ENCODE measurements at regions not wholly inside any gene's neighbourhood (a gene's known extent, or its start where the extent isn't known, plus 50 kb on each side); places are given as distances from the start of the nearest gene placed in this dataset.

GRCh38 chr21:17727361-17727760 lies 91.8 kb downstream of the C21orf91 start:
- DNase-seq (ENCODE audit: insufficient read length, low spot score) (no peak), FAIRE-seq (no peak)
- no peak for TF ChIP-seq CTCF (IDR thresholded peaks at IDR 0.05; ENCODE audit: insufficient read depth, missing control alignments)

GRCh38 chr21:17726047-17726829 lies 92.9 kb downstream of the C21orf91 start:
- DNase-seq (ENCODE audit: insufficient read length, low spot score) (no peak), FAIRE-seq (no peak)
- TF ChIP-seq CTCF (IDR thresholded peaks at IDR 0.05; ENCODE audit: insufficient read depth, missing control alignments), result peak; percentile 11

- no peak for TF ChIP-seq CTCF (IDR thresholded peaks at IDR 0.05; ENCODE audit: insufficient read depth, missing control alignments)
- DNase-seq (ENCODE audit: insufficient read length, low spot score) (no peak), FAIRE-seq (no peak)
Measured at GRCh38 chr21:17725339-17725738, 93.8 kb downstream of the C21orf91 start.

- DNase-seq (ENCODE audit: insufficient read length, low spot score) (no peak), FAIRE-seq (no peak)
- TF ChIP-seq CTCF (IDR thresholded peaks at IDR 0.05; ENCODE audit: insufficient read depth, missing control alignments), result no peak
Measured at GRCh38 chr21:17712887-17713286, 100.2 kb upstream of the BTG3 start.

- FAIRE-seq (no peak), DNase-seq (ENCODE audit: insufficient read length, low spot score) (no peak)
- TF ChIP-seq CTCF (IDR thresholded peaks at IDR 0.05; ENCODE audit: insufficient read depth, missing control alignments), result no peak
Measured at GRCh38 chr21:17711896-17712295, 99.2 kb upstream of the BTG3 start.

GRCh38 chr21:17709266-17709611 lies 96.5 kb upstream of the BTG3 start:
- FAIRE-seq (no peak), DNase-seq (ENCODE audit: insufficient read length, low spot score) (no peak)

More at GRCh38 chr21:17709266-17709611, 96.5 kb upstream of the BTG3 start:
- no peak for TF ChIP-seq CTCF (IDR thresholded peaks at IDR 0.05; ENCODE audit: insufficient read depth, missing control alignments)
